HCT116 (cell line): ENCODE measurements at regions not wholly inside any gene's neighbourhood (a gene's known extent, or its start where the extent isn't known, plus 50 kb on each side); places are given as distances from the start of the nearest gene placed in this dataset.

Source experiments
- ATAC-seq: fragments of 200-7000 bp; cut with Tn5 transposase; 2 replicates; pipeline ENCODE4 v1.9.1; 2020; ENCODE audit warnings: mild to moderate bottlenecking, moderate library complexity
- BruUV-seq: library from RNA; stranded (reverse); fragments of 400-500 nt; replicated peaks from 2 replicates; lab custom pipeline; 2021; lab: Mats Ljungman, UMichigan
- CTCF ChIA-PET: fragments of 300-600 bp; sonication (Branson Sonifier 250); formaldehyde crosslinking; loops from one replicate; lab custom pipeline; 2021; ENCODE audit warnings: antibody characterized with exemption; lab: Charles Lee
- POLR2A ChIA-PET: fragments of 300-600, 350-600 bp; sonication (Branson Sonifier 250); formaldehyde crosslinking; loops from one replicate; lab custom pipeline; 2021; ENCODE audit warnings: antibody characterized with exemption; lab: Charles Lee
- RAD21 ChIA-PET, 2 experiments: fragments of 300-600 bp; sonication (Branson Sonifier 250); formaldehyde crosslinking; loops; one replicate each; lab custom pipeline; 2023; ENCODE audit warnings: low total read pairs in 2 of 2; ENCODE audit not compliant: uncharacterized antibody in 2 of 2, unreplicated experiment in 2 of 2, low non-redundant PET in 1 of 2; lab: Charles Lee
- DNase-seq: peaks from one replicate; pipeline ENCODE4 v3.0.0-alpha.2; 2010; ENCODE audit warnings: low read depth, low spot score
- H2AFZ ChIP-seq: fragments of 200-600 bp; shearing (Covaris generic), sonication (generic); 2 replicates; pipeline ENCODE4 v1.6.1; 2017; ENCODE audit warnings: low read depth, mixed run types, mixed read lengths, antibody characterized with exemption, low read length; ENCODE audit not compliant: poor library complexity, severe bottlenecking
- H3K27ac ChIP-seq: 2 replicates; pipeline ENCODE4 v1.5.1; 2012; ENCODE audit warnings: low read depth, low read length
- H3K27me3 ChIP-seq: fragments of 200-600 bp; sonication (generic); 2 replicates; pipeline ENCODE4 v1.6.1; 2016; ENCODE audit warnings: mixed run types, low read length, mixed read lengths; ENCODE audit not compliant: insufficient read depth
- H3K36me3 ChIP-seq, 2 experiments: fragments of 200-500 bp in 1 of 2; fragments of 200-600 bp in 1 of 2; sonication (Bioruptor generic) in 1 of 2; sonication (generic) in 1 of 2; 2 replicates each; pipeline versions ENCODE4 v1.5.1 to v1.6.1; 2014 to 2016; ENCODE audit warnings: low read length in 2 of 2, inconsistent platforms in 1 of 2, mixed read lengths in 1 of 2, mixed run types in 1 of 2; ENCODE audit not compliant: insufficient read depth in 2 of 2, control insufficient read depth in 1 of 2
- H3K4me1 ChIP-seq, 2 experiments: fragments of 200-600 bp in 1 of 2; sonication (generic) in 1 of 2; 2 replicates each; pipeline versions ENCODE4 v1.5.1 to v1.6.1; 2012 to 2017; ENCODE audit warnings: low read length in 2 of 2, inconsistent platforms in 1 of 2, mild to moderate bottlenecking in 1 of 2, mixed read lengths in 1 of 2, mixed run types in 1 of 2, moderate library complexity in 1 of 2; ENCODE audit not compliant: insufficient read depth in 2 of 2, control insufficient read depth in 1 of 2
- H3K4me2 ChIP-seq: fragments of 200-600 bp; sonication (generic); 2 replicates; pipeline ENCODE4 v1.6.1; 2017; ENCODE audit warnings: mixed run types, low read length, mixed read lengths
- H3K4me3 ChIP-seq, 2 experiments: fragments of 200-600 bp in 1 of 2; sonication (generic) in 1 of 2; replicated peaks in 1 of 2; 2 replicates each; pipeline ENCODE4 v1.5.1; 2011 to 2016; ENCODE audit warnings: low read length in 2 of 2, control low read depth in 1 of 2, low read depth in 1 of 2, mild to moderate bottlenecking in 1 of 2, mixed read lengths in 1 of 2, mixed run types in 1 of 2
- H3K79me2 ChIP-seq: fragments of 200-600 bp; sonication (generic); 2 replicates; pipeline ENCODE4 v1.6.1; 2017; ENCODE audit warnings: mild to moderate bottlenecking, mixed run types, low read length, moderate library complexity, mixed read lengths; ENCODE audit not compliant: insufficient read depth
- H3K9ac ChIP-seq: fragments of 200-600 bp; sonication (generic); 2 replicates; pipeline ENCODE4 v1.6.1; 2016; ENCODE audit warnings: low read length, mixed read lengths
- H3K9me2 ChIP-seq: fragments of 200-600 bp; sonication (generic), shearing (Covaris generic); 2 replicates; pipeline ENCODE4 v1.6.1; 2017; ENCODE audit warnings: mixed run types, mild to moderate bottlenecking, moderate library complexity; ENCODE audit not compliant: insufficient read depth
- H3K9me3 ChIP-seq, 2 experiments: fragments of 200-500 bp in 1 of 2; fragments of 200-600 bp in 1 of 2; sonication (Bioruptor generic) in 1 of 2; sonication (generic) in 1 of 2; 2 replicates each; pipeline ENCODE4 v1.6.1; 2014 to 2017; ENCODE audit warnings: low read length in 2 of 2, mixed read lengths in 2 of 2, inconsistent platforms in 1 of 2, low read depth in 1 of 2, mild to moderate bottlenecking in 1 of 2, mixed run types in 1 of 2, moderate library complexity in 1 of 2; ENCODE audit not compliant: control insufficient read depth in 1 of 2, insufficient read depth in 1 of 2
- H4K20me1 ChIP-seq: fragments of 200-600 bp; sonication (generic), shearing (Covaris generic); 2 replicates; pipeline ENCODE4 v1.6.1; 2017; ENCODE audit warnings: mixed run types, mild to moderate bottlenecking, moderate library complexity; ENCODE audit not compliant: insufficient read depth
- CTCF ChIP-seq, 3 experiments: fragments of 200-600 bp in 1 of 3; sonication (generic) in 1 of 3; IDR thresholded peaks in 2 of 3; conservative IDR thresholded peaks in 1 of 3; 2 replicates each; pipeline ENCODE4 v1.5.1; 2012 to 2017; ENCODE audit warnings: low read depth in 2 of 3, low read length in 2 of 3, antibody characterized with exemption in 1 of 3, borderline replicate concordance in 1 of 3, control low read depth in 1 of 3, mild to moderate bottlenecking in 1 of 3, mixed read lengths in 1 of 3, mixed run types in 1 of 3, moderate library complexity in 1 of 3; ENCODE audit not compliant: insufficient read depth in 1 of 3
- POLR2AphosphoS5 ChIP-seq: IDR thresholded peaks from 2 replicates; pipeline ENCODE4 v1.6.1; 2011; ENCODE audit warnings: mild to moderate bottlenecking, low read depth, low read length, moderate library complexity
- RAD21 ChIP-seq: IDR thresholded peaks from 2 replicates; pipeline ENCODE4 v1.6.1; 2012; ENCODE audit warnings: low read depth, mild to moderate bottlenecking
- ZBTB33 ChIP-seq: IDR thresholded peaks from 2 replicates; pipeline ENCODE4 v1.6.1; 2011; ENCODE audit warnings: mild to moderate bottlenecking, low read length, moderate library complexity; ENCODE audit not compliant: insufficient replicate concordance; ENCODE audit errors: extremely low read depth
- intact Hi-C: fragments of 100-400 bp; cut with micrococcal nuclease; formaldehyde crosslinking; loops from 2 replicates; pipeline ENCODE4 v1.10.0; 2022

GRCh38 chr12:126873701-126874100 is 1393.3 kb upstream of the TMEM132C start (continued):
- TF ChIP-seq POLR2AphosphoS5 (no peak), ZBTB33 (no peak)

GRCh38 chr12:126874427-126875026 is 1392.4 kb upstream of the TMEM132C start:
- DNase-seq: peak; percentile 50
- H4K20me1 ChIP-seq: no peaks in the 10 kb centered on the region
- ChIA-PET POLR2A (no interaction called here), CTCF (interaction anchor here (0.5 to 3.8 kb wide), 5 partner anchors 10 to 1733 kb away, joined by 3 to 39 read pairs (median 3); no protein-coding TSS in a partner anchor), RAD21 (interaction anchor here in 1 of 2 experiments (0.9 kb wide), 1 partner anchor 90 kb away, joined by 4 read pairs; no protein-coding TSS in a partner anchor)
- no TSS peak for BruUV-seq
- 0 out of 2 replicates have a peak, but pooled peaks cover under 1% of the 10 kb centered on the region for H3K27me3 ChIP-seq
- H3K79me2 ChIP-seq: no peaks in the 10 kb centered on the region
- H3K27ac ChIP-seq: no peak overlapping the region
- intact Hi-C loops: loop anchor here (1.0 to 5.0 kb wide), 5 partner anchors 90 to 1692 kb away; no protein-coding TSS in a partner anchor
- no peaks in the 10 kb centered on the region for H3K9me2 ChIP-seq
- H3K4me1 ChIP-seq: no peaks in the 10 kb centered on the region
- ATAC-seq: peak; percentile 99
- TF ChIP-seq RAD21 (peak; percentile 86), POLR2AphosphoS5 (no peak), CTCF (IDR thresholded peaks at IDR 0.05 in 2 of 3, conservative IDR thresholded peaks at IDR 0.05 in 1 of 3; ENCODE audit: borderline replicate concordance in 1 of 3, insufficient read depth in 1 of 3, low read depth in 2 of 3, low read length in 2 of 3) (peak; percentile 69 to 99 (median 93); a peak in 5 of 6 replicates)
- TF ChIP-seq, all 23 proteins: peak for 2
- H3K4me3 ChIP-seq: no peak overlapping the region
- no peaks in the 10 kb centered on the region for H3K9me3 ChIP-seq
- H3K9ac ChIP-seq: no peak overlapping the region
- no peak overlapping the region for H2AFZ ChIP-seq
- no peaks in the 10 kb centered on the region for H3K36me3 ChIP-seq
- H3K4me2 ChIP-seq: no peak overlapping the region
